Stimulated activated CD8-positive, alpha-beta memory T cell treated with anti-CD3 and anti-CD28 coated beads, Interleukin-7, amount 100 ng/mL, for 48 hours (primary cell): ENCODE measurements at regions not wholly inside any gene's neighbourhood (a gene's known extent, or its start where the extent isn't known, plus 50 kb on each side); places are given as distances from the start of the nearest gene placed in this dataset.

Source experiments
- DNase-seq, 2 donors: peaks; one replicate each; pipeline ENCODE4 v3.0.0-alpha.2; 2020; ENCODE audit warnings: low read depth in 1 of 2; ENCODE audit errors: extremely low read depth in 1 of 2

GRCh38 chr20:39109933-39110818, 148.0 kb downstream of the DHX35 start:
- DNase-seq = no peak

DNA sequence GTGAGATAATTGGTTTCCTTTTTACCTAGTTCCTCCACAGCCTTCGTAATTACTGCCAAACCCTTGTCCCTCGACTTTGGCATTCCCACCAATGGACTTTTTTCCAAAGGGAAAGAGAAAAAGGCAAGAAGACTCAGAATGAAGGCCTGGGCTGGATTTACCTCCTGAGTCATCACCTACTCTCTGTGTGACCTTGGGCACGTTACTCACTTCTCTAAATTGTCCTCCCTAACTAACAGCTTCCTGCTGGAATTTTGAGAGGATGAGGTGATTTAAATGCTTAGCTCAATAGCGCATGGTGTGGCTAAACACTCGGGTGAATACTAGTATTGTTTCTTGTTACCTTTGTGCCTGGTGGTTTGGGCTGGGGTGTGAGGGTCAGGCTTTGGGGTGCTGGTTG, 146.6 kb downstream of the DHX35 start:
- no peak for DNase-seq

GRCh38 chr20:39107741-39108140, 145.6 kb downstream of the DHX35 start:
- DNase-seq = no peak

GRCh38 chr20:39106791-39107190, 144.6 kb downstream of the DHX35 start:
- DNase-seq = no peak

DNA sequence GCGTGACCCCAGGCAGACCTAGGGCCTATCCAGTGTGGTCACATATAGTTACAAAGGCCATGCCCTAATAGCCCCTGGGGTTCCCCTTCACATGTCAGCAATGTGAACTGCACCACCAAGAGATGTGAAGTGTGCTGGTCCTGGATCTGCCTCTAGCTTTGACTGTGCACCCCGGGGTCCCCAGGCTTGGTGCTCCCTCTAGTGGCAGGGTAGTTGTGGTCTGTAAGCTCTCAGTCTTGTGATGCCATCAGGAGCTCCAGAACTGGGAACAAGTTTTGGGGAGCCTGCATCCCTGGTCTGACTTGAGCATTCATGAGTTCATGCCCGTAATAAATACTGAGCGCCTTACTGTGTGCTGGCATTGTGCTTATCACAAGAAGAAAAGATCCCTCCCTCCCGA, 143.4 kb downstream of the DHX35 start:
- DNase-seq = no peak

DNA sequence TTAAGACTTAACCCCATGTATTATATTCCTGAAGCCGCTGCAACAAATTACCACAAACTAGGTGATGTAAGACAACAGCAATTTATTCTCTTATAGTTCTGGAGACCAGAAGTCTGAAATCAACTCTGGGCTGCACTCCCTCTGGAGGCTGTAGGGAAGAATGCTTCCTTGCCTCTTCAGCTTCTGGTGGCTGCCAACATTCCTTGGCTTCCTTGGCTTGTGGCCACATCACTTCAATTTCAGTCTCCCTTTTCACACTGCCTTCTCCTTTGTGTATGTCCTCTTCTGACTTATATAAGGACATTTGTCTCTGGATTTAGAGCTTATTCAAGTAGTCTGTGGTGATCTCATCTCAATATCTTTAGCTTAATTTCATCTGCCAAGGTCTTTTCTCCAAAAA, 141.6 kb downstream of the DHX35 start:
- no peak for DNase-seq

DNA sequence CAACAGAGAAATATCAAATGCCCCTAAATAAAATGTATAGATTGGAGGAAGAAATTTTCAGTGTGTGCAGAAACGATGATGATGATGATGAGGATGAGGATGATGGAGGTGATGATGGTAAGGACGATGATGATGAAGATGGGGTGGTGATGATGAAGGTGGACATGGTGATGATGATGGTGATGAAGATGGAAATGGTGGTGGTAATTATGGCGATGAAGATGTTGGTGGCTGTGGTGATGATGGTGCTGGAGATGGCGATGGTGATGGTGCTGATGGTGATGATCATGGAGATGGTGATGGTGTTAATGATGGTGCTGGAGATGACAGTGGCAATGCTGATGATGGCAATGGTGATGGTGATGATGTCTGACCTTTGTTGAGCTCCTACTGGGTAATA, 141.2 kb downstream of the DHX35 start:
- no peak for DNase-seq

DNA sequence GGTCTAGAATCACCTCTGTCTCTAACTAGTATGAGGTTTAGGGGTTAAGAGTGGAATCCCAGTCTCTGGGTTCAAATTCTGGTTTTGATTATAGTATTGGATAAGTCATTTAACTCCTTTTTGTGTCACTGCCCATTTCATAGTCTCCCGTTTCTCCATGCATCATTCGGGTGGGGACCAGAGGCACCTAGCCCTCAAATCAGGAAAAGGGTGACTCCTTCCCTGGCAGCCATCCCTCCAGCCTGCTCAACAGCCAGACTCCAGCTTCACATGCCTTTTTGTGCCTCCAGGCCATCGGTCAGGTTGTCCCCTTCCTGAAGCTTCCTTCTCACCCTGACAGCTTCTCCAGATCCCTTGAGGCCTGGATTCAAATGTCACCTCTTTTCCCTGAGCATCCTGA, 139.8 kb downstream of the DHX35 start:
- no peak for DNase-seq

DNA sequence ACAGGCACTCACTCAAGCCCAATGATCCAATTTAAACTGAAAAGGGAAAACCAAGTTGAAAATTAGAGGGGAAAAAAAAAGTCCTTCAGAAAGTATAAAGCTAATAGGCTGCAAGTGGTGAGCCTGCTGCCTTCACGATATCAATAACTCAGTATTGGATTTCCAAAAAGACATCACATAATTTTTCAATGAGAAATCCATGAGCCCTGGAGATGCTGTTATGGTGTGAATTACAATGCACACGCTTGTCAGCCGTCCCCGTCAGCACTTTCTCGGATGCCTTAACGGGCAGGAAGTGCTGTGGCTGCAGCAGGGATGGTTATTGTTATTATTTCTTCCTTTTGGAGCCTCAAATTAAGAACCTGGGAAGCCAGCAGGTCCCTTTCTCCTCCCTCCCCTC, 138.5 kb downstream of the DHX35 start:
- DNase-seq = no peak

DNA sequence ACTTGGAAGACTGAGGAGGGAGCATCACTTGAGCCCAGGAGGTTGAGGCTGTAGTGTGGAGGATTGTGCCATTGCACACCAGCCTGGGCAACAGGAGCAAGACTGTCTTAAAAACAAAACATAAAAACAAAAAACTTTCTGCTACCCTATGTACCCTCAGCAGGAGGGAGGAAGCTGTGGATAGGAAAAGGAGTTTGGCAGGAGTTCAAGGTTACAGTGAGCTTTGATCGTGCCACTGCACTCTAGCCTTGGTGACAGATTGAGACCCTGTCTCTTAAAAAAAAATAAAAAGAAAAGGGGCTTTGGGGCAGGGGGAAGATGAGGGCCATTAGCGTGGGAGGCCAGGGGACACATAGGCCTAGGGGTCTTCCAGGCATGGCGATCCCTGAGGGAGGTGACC, 135.7 kb downstream of the DHX35 start:
- DNase-seq = no peak

DNA sequence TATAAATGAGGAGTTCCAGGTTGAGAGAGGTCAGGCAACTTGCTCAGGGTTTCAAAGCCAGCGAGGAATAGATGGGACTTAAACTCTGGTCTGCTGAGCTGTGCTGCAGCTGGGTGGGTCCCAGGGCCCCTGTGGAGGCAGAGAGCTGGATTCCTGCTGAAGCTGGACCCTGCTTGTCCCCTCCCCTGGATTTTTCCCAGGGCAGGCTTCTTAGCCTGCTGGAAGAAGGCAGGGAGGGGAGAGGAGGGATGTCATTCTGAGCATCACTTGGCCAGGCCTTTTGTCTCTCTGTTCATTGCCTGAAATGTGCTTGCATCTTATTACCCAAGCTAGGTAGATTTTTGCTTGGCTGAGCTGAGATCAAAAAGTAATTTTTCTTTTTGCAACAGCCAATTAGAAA, 133.7 kb downstream of the DHX35 start:
- DNase-seq = no peak

GRCh38 chr20:39094391-39094790, 132.2 kb downstream of the DHX35 start:
- no peak for DNase-seq

DNA sequence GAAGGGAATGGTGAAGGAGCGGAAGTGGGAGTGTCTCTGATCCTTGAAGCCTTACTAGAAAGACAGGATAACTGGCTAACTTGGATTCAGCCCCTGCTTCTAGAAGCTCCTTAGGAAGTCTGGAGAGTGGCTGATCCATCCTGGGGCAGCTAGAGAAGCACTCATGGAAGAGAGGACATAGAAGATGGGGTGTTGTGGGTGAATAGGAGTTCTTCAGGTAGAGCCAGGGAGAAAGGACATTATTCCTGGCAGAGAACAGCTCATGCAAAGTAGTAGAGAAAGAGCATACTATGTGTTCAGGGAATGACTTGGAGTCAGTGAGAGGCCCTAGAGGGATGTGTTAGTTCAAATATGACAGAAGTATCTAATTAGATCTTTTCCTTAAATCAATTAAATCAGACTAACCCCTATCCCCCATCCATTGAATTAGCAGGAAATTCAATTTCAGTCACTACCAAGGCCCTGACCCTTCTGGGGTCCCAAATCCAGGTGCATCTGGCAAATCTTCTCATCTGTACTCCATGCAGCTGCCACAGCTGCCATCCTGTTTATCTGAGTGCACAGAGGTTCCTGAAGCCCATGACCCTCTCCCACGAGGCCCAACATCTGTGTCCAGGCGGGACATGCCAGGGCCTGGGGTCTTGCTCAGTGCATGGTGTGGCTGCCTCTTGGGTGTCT, 130.7 kb downstream of the DHX35 start:
- DNase-seq = no peak

- DNase-seq = no peak
Observed at GRCh38 chr20:39090906-39091305, 128.8 kb downstream of the DHX35 start.

DNA sequence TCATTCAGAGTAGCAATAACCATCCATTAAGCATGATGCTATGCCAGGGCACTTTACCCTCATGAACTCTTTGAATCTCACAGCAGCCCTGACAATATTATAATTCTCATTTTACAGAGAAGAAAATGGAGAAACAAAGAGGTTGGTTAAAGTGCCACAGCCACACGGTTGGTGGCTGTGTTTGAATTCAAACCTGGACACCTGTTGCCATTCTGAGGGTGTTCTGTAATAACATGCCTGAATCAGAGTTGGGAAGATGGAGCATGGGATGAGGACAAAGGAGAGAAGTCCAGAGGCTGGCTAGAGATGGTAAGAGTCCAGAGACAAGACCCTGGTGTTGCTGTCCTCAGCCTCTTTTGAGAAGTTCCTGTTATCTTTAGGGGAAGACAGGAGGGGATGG, 127.7 kb downstream of the DHX35 start:
- no peak for DNase-seq
